ENCODE measurements at regions not wholly inside any gene's neighbourhood (a gene's known extent, or its start where the extent isn't known, plus 50 kb on each side); places are given as distances from the start of the nearest gene placed in this dataset.

- no peak overlapping the region for H3K4me3 ChIP-seq (ENCODE audit: low read depth in 1 of 2, low read length in 2 of 2)
- peaks cover 0 to 18% of the 10 kb centered on the region in 2 donors for H3K9me3 ChIP-seq (ENCODE audit: control insufficient read depth in 1 of 2, low read length in 2 of 2)
- no peaks in the 10 kb centered on the region for H3K4me1 ChIP-seq (ENCODE audit: control insufficient read depth in 1 of 2, insufficient read depth in 2 of 2, low read length in 2 of 2)
- H3K27me3 ChIP-seq (ENCODE audit: control insufficient read depth in 1 of 2, insufficient read depth in 2 of 2, low read length in 2 of 2), result no peaks in the 10 kb centered on the region
- H3K9ac ChIP-seq (ENCODE audit: low read depth in 1 of 2, low read length in 2 of 2), result no peak overlapping the region
- H3K36me3 ChIP-seq (ENCODE audit: control insufficient read depth in 1 of 2, insufficient read depth in 2 of 2, low read length in 2 of 2), result no peaks in the 10 kb centered on the region
- H3K27ac ChIP-seq (ENCODE audit: low read depth, low read length), result no peak overlapping the region
Measured at GRCh38 chr9:80504601-80505230, 933.0 kb downstream of the TLE4 start.

DNA sequence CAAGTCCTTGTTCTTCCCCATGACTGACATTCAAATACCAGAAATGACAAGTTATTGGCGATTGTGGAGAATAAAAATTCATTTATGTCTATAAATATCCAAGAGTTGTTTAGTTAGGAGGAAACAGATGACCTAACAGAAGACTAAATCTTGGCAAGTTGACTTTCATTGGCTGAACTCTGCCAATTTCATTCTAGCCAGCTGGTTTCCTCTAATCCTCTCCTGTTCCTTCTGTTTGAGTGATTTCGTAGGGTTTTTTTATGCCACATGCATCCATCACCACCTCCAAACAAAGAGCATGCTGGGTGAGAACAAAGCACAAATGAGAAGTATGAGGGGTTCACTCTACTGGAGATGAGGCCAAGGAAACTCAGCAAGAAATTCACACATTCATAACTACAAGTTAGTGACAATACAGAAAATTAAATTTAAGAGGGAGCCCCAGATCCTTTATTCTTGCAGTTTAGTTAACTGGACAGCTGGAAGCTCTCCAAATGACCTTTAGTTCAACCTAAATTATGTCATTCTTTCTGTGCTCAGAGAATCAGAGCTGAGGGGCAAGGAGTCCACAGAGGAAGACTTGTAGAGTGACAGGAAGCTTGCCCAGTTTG, 932.0 kb downstream of the TLE4 start:
- H3K4me3 ChIP-seq (ENCODE audit: low read depth in 1 of 2, low read length in 2 of 2), result no peak overlapping the region
- H3K27ac ChIP-seq (ENCODE audit: low read depth, low read length), result no peak overlapping the region
- no peaks in the 10 kb centered on the region for H3K36me3 ChIP-seq (ENCODE audit: control insufficient read depth in 1 of 2, insufficient read depth in 2 of 2, low read length in 2 of 2)
- no peaks in the 10 kb centered on the region for H3K27me3 ChIP-seq (ENCODE audit: control insufficient read depth in 1 of 2, insufficient read depth in 2 of 2, low read length in 2 of 2)
- no peak overlapping the region for H3K9ac ChIP-seq (ENCODE audit: low read depth in 1 of 2, low read length in 2 of 2)
- H3K9me3 ChIP-seq (ENCODE audit: control insufficient read depth in 1 of 2, low read length in 2 of 2), result peaks cover 0 to 18% of the 10 kb centered on the region in 2 donors
- H3K4me1 ChIP-seq (ENCODE audit: control insufficient read depth in 1 of 2, insufficient read depth in 2 of 2, low read length in 2 of 2), result no peaks in the 10 kb centered on the region

DNA sequence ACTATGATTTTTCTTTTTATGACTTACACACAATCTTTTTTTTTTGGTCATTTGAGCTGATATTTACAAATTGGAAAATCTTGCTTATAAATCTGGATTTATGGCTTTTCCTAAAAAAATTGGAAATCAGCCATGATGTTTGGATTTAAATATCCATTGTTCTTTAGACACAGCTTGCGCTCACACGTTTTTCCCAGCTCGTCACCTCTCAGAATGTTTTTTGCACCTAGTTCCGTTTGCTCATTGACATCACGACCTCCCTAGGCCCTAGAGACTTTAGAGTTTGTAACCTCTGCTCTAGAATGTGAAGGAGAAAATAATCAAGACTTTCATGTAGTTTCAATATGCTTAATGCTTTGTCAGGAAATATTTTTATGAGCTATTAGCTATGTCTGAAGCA, 930.5 kb downstream of the TLE4 start:
- Histone ChIP-seq H3K9ac (ENCODE audit: low read depth in 1 of 2, low read length in 2 of 2) (no peak overlapping the region), H3K27me3 (ENCODE audit: control insufficient read depth in 1 of 2, insufficient read depth in 2 of 2, low read length in 2 of 2) (no peaks in the 10 kb centered on the region), H3K4me3 (ENCODE audit: low read depth in 1 of 2, low read length in 2 of 2) (no peak overlapping the region), H3K4me1 (ENCODE audit: control insufficient read depth in 1 of 2, insufficient read depth in 2 of 2, low read length in 2 of 2) (no peaks in the 10 kb centered on the region), H3K27ac (ENCODE audit: low read depth, low read length) (no peak overlapping the region), H3K36me3 (ENCODE audit: control insufficient read depth in 1 of 2, insufficient read depth in 2 of 2, low read length in 2 of 2) (no peaks in the 10 kb centered on the region), H3K9me3 (ENCODE audit: control insufficient read depth in 1 of 2, low read length in 2 of 2) (peaks cover 0 to 15% of the 10 kb centered on the region in 2 donors)

DNA sequence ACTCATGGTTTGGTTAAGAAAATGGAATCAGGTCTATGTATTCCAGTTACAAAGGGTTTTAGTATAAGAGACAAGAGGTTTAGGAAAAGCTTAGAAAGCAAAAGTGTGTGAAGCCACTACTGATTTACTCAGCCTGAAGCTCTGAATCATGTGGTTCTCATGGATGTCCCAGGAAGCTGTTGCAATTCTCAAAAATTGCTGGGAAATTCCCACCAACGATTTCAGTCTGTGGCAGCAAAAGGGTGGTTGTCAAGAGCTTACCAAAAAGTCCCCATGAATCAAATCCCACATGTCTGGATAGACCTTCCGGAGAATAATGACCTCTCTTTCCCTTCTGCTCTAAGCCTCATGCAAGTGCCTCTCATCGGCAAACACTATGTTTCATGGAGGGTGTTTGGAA, 929.9 kb downstream of the TLE4 start:
- Histone ChIP-seq H3K4me1 (ENCODE audit: control insufficient read depth in 1 of 2, insufficient read depth in 2 of 2, low read length in 2 of 2) (no peaks in the 10 kb centered on the region), H3K9me3 (ENCODE audit: control insufficient read depth in 1 of 2, low read length in 2 of 2) (peaks cover 0 to 15% of the 10 kb centered on the region in 2 donors), H3K4me3 (ENCODE audit: low read depth in 1 of 2, low read length in 2 of 2) (no peak overlapping the region), H3K9ac (ENCODE audit: low read depth in 1 of 2, low read length in 2 of 2) (no peak overlapping the region), H3K27me3 (ENCODE audit: control insufficient read depth in 1 of 2, insufficient read depth in 2 of 2, low read length in 2 of 2) (no peaks in the 10 kb centered on the region), H3K27ac (ENCODE audit: low read depth, low read length) (no peak overlapping the region), H3K36me3 (ENCODE audit: control insufficient read depth in 1 of 2, insufficient read depth in 2 of 2, low read length in 2 of 2) (no peaks in the 10 kb centered on the region)

DNA sequence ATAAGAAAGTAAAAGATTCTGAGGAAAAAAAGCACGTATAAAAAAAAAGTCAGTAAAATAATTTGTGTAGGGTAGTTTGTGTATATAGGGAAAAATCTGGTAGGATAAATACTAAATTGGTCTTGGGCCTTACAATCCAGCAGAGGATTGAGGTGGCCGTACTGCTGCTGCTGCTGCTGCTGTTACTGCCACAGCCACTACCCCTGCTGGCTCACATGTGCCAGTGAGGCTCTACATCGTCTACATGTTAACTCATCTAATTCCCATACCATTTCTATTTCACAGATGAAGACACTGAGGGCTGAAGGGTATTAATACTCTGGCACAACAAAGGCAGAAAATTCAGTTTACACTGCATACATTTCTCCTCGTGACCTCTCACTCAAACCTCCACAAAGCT, 928.5 kb downstream of the TLE4 start:
- no peak overlapping the region for H3K27ac ChIP-seq (ENCODE audit: low read depth, low read length)

GRCh38 chr9:80498001-80498555, 926.3 kb downstream of the TLE4 start:
- no peak overlapping the region for H3K9ac ChIP-seq (ENCODE audit: low read depth in 1 of 2, low read length in 2 of 2)
- no peak overlapping the region for H3K4me3 ChIP-seq (ENCODE audit: low read depth in 1 of 2, low read length in 2 of 2)
- H3K27me3 ChIP-seq (ENCODE audit: control insufficient read depth in 1 of 2, insufficient read depth in 2 of 2, low read length in 2 of 2), result no peaks in the 10 kb centered on the region
- no peaks in the 10 kb centered on the region for H3K4me1 ChIP-seq (ENCODE audit: control insufficient read depth in 1 of 2, insufficient read depth in 2 of 2, low read length in 2 of 2)
- H3K9me3 ChIP-seq (ENCODE audit: control insufficient read depth in 1 of 2, low read length in 2 of 2), result peaks cover 0 to 8% of the 10 kb centered on the region in 2 donors
- no peak overlapping the region for H3K27ac ChIP-seq (ENCODE audit: low read depth, low read length)
- H3K36me3 ChIP-seq (ENCODE audit: control insufficient read depth in 1 of 2, insufficient read depth in 2 of 2, low read length in 2 of 2), result no peaks in the 10 kb centered on the region

More for the DNA sequence above, 928.5 kb downstream of the TLE4 start:
- H3K27me3 ChIP-seq (ENCODE audit: control insufficient read depth in 1 of 2, insufficient read depth in 2 of 2, low read length in 2 of 2), result no peaks in the 10 kb centered on the region
- no peaks in the 10 kb centered on the region for H3K36me3 ChIP-seq (ENCODE audit: control insufficient read depth in 1 of 2, insufficient read depth in 2 of 2, low read length in 2 of 2)
- no peak overlapping the region for H3K4me3 ChIP-seq (ENCODE audit: low read depth in 1 of 2, low read length in 2 of 2)
- H3K4me1 ChIP-seq (ENCODE audit: control insufficient read depth in 1 of 2, insufficient read depth in 2 of 2, low read length in 2 of 2), result no peaks in the 10 kb centered on the region
- H3K9ac ChIP-seq (ENCODE audit: low read depth in 1 of 2, low read length in 2 of 2), result no peak overlapping the region
- H3K9me3 ChIP-seq (ENCODE audit: control insufficient read depth in 1 of 2, low read length in 2 of 2), result peaks cover 0 to 15% of the 10 kb centered on the region in 2 donors

- Histone ChIP-seq H3K9ac (ENCODE audit: low read depth in 1 of 2, low read length in 2 of 2) (no peak overlapping the region), H3K36me3 (ENCODE audit: control insufficient read depth in 1 of 2, insufficient read depth in 2 of 2, low read length in 2 of 2) (no peaks in the 10 kb centered on the region), H3K9me3 (ENCODE audit: control insufficient read depth in 1 of 2, low read length in 2 of 2) (peaks cover 0 to 3% of the 10 kb centered on the region in 2 donors), H3K4me1 (ENCODE audit: control insufficient read depth in 1 of 2, insufficient read depth in 2 of 2, low read length in 2 of 2) (no peaks in the 10 kb centered on the region), H3K4me3 (ENCODE audit: low read depth in 1 of 2, low read length in 2 of 2) (no peak overlapping the region), H3K27ac (ENCODE audit: low read depth, low read length) (no peak overlapping the region), H3K27me3 (ENCODE audit: control insufficient read depth in 1 of 2, insufficient read depth in 2 of 2, low read length in 2 of 2) (no peaks in the 10 kb centered on the region)
Measured at GRCh38 chr9:80496901-80497556, 925.3 kb downstream of the TLE4 start.

- Histone ChIP-seq H3K9me3 (ENCODE audit: control insufficient read depth in 1 of 2, low read length in 2 of 2) (peaks cover 0 to 4% of the 10 kb centered on the region in 2 donors), H3K4me1 (ENCODE audit: control insufficient read depth in 1 of 2, insufficient read depth in 2 of 2, low read length in 2 of 2) (no peaks in the 10 kb centered on the region), H3K9ac (ENCODE audit: low read depth in 1 of 2, low read length in 2 of 2) (no peak overlapping the region), H3K4me3 (ENCODE audit: low read depth in 1 of 2, low read length in 2 of 2) (no peak overlapping the region), H3K27me3 (ENCODE audit: control insufficient read depth in 1 of 2, insufficient read depth in 2 of 2, low read length in 2 of 2) (no peaks in the 10 kb centered on the region), H3K36me3 (ENCODE audit: control insufficient read depth in 1 of 2, insufficient read depth in 2 of 2, low read length in 2 of 2) (no peaks in the 10 kb centered on the region), H3K27ac (ENCODE audit: low read depth, low read length) (no peak overlapping the region)
Measured at GRCh38 chr9:80493258-80493657, 921.5 kb downstream of the TLE4 start.

DNA sequence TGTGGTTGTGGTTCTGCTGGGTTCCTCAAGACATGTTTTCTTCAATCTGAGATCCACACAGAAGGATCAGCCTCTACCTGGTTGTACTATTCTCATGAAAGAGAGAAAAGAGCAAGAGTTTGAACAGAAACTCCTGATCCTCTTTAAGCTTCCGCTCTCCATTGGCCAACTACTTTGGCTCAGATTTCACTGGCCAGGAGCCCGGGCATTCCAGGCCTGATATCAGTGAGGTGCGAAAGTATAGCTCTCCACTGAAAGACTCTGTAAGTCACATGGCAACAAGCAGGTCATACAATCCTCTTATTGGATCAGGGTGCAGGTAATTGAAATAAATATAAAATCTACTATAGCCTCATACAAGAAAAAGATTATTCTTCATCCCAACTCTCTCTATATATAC, 920.5 kb downstream of the TLE4 start:
- H3K9me3 ChIP-seq (ENCODE audit: control insufficient read depth in 1 of 2, low read length in 2 of 2), result peaks cover 0 to 4% of the 10 kb centered on the region in 2 donors
- H3K27ac ChIP-seq (ENCODE audit: low read depth, low read length), result no peak overlapping the region
- no peaks in the 10 kb centered on the region for H3K4me1 ChIP-seq (ENCODE audit: control insufficient read depth in 1 of 2, insufficient read depth in 2 of 2, low read length in 2 of 2)
- no peaks in the 10 kb centered on the region for H3K27me3 ChIP-seq (ENCODE audit: control insufficient read depth in 1 of 2, insufficient read depth in 2 of 2, low read length in 2 of 2)
- H3K36me3 ChIP-seq (ENCODE audit: control insufficient read depth in 1 of 2, insufficient read depth in 2 of 2, low read length in 2 of 2), result no peaks in the 10 kb centered on the region
- H3K4me3 ChIP-seq (ENCODE audit: low read depth in 1 of 2, low read length in 2 of 2), result no peak overlapping the region
- H3K9ac ChIP-seq (ENCODE audit: low read depth in 1 of 2, low read length in 2 of 2), result no peak overlapping the region

GRCh38 chr9:80491086-80491696, 919.4 kb downstream of the TLE4 start:
- H3K4me1 ChIP-seq (ENCODE audit: control insufficient read depth in 1 of 2, insufficient read depth in 2 of 2, low read length in 2 of 2), result no peaks in the 10 kb centered on the region
- H3K27me3 ChIP-seq (ENCODE audit: control insufficient read depth in 1 of 2, insufficient read depth in 2 of 2, low read length in 2 of 2), result no peaks in the 10 kb centered on the region
- H3K9me3 ChIP-seq (ENCODE audit: control insufficient read depth in 1 of 2, low read length in 2 of 2), result peaks cover 0 to 4% of the 10 kb centered on the region in 2 donors
- no peak overlapping the region for H3K27ac ChIP-seq (ENCODE audit: low read depth, low read length)
- no peaks in the 10 kb centered on the region for H3K36me3 ChIP-seq (ENCODE audit: control insufficient read depth in 1 of 2, insufficient read depth in 2 of 2, low read length in 2 of 2)
- no peak overlapping the region for H3K4me3 ChIP-seq (ENCODE audit: low read depth in 1 of 2, low read length in 2 of 2)
- H3K9ac ChIP-seq (ENCODE audit: low read depth in 1 of 2, low read length in 2 of 2), result no peak overlapping the region
